Fibroblast of the aortic adventitia (primary cell): ENCODE measurements at regions not wholly inside any gene's neighbourhood (a gene's known extent, or its start where the extent isn't known, plus 50 kb on each side); places are given as distances from the start of the nearest gene placed in this dataset.
"Not testable (repeated sequence)": the region's sequence is repeated elsewhere in the genome, so short reads cannot be mapped to it uniquely, and the experiment has no call there.

Source experiments
- DNase-seq: peaks from one replicate; pipeline ENCODE4 v3.0.0-alpha.2; 2010; ENCODE audit warnings: low read depth
- H3K4me3 ChIP-seq: 2 replicates; pipeline ENCODE4 v1.5.1; 2011; ENCODE audit warnings: low read depth, mild to moderate bottlenecking, control low read depth, low read length, moderate library complexity
- CTCF ChIP-seq: IDR thresholded peaks from 2 replicates; pipeline ENCODE4 v1.5.1; 2011; ENCODE audit warnings: mild to moderate bottlenecking, low read length, control low read depth, inconsistent platforms; ENCODE audit not compliant: insufficient read depth

DNA sequence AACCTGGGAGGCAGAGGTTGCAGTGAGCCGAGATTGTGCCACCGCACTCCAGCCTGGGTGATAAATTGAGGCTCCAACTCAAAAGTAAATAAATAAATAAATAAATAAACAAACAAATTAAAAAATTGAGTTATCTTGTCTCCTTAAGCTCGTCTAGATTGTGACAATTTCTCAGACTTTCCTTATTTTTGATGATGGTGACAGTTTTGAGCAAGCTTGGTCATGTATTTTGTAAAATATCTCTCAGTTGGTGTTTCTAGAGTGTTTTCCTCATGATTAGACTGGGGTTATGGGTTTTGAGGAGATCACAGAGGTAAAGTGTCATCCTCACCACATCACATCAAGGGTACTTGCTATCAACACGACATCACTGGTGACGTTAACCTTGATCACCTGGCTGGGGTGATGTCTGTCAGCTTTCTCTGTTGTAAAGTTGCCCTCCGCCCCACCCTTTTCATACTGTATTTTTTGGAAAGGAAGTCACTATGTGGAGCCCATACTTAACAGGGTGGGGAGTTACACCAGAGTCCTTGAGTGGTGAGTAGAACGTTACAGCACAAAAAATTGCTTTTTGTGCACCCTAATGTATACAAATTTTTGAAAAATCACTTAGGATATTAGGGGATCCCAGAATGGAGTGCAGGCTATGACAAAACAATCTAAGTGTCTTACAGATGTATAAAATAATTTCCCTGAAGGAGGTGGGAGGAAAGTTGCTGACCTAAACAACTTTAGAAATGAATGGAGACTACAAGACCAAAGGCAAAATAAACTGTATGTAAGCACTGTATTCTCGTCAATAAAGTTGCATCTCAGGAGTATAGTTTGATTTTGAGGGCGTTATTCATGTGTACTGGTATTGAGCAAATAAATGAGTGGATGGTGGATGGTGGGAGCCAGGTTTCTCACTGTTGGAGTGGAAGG lies 116.4 kb upstream of the SGK1 start:
- no peak for DNase-seq
- TF ChIP-seq CTCF, result no peak
- no peak overlapping the region for H3K4me3 ChIP-seq

DNA sequence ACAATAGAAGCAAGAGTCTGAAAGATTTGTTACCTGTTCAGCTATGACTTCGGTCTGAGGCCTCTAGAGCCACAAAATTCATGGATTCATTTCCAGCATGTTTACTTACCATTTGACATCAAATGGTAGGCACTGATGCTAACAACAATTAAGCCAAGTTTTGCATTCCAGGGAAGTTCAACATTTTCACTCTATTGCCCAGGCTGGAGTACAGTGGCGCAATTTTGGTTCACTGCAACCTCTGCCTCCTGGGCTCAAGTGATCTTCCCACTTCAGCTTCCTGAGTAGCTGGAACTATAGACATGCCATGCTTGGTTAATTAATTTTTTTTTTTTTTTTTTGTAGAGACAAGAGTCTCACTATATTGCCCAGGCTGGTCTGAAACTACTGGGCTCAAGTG lies 114.1 kb upstream of the SGK1 start:
- no peak overlapping the region for H3K4me3 ChIP-seq
- no peak for DNase-seq
- TF ChIP-seq CTCF, result no peak

GRCh38 chr6:134431421-134431859 lies 113.5 kb upstream of the SGK1 start:
- no peak overlapping the region for H3K4me3 ChIP-seq
- no peak for TF ChIP-seq CTCF
- DNase-seq, result no peak

DNA sequence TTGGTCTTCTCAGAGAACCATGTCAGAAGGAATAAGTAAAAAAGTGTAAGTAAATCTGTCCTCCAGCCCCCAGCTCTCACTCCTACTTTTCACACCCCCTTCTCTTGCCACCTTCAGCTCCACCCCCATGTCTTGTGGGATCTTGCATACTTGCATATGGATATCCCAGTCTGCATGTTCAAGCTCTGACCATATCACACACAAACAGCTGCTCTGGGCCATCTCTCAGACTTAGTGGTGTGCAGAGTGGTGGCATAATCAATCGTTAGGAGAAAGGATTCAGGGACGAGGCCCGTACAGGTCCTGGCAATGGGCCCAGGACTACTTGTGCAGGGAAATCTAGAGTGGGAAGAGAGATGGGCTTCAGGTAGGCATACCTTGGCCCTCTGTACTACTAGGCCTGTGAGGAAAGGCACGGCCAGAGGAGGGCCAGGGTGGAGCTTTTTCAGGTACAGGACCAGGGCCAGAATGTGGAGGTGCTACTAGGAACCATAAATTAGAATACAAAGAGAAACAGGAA lies 112.0 kb upstream of the SGK1 start:
- no peak for TF ChIP-seq CTCF
- H3K4me3 ChIP-seq, result no peak overlapping the region
- DNase-seq, result no peak

GRCh38 chr6:134427721-134428120 lies 109.8 kb upstream of the SGK1 start:
- no peak overlapping the region for H3K4me3 ChIP-seq
- no peak for DNase-seq
- no peak for TF ChIP-seq CTCF

GRCh38 chr6:134426623-134427022 lies 108.7 kb upstream of the SGK1 start:
- no peak overlapping the region for H3K4me3 ChIP-seq
- no peak for DNase-seq
- TF ChIP-seq CTCF, result no peak

- not testable (repeated sequence) for H3K4me3 ChIP-seq, DNase-seq
Measured at GRCh38 chr6:134425917-134426316, 108.0 kb upstream of the SGK1 start.
